ENCODE measurements at regions not wholly inside any gene's neighbourhood (a gene's known extent, or its start where the extent isn't known, plus 50 kb on each side); places are given as distances from the start of the nearest gene placed in this dataset.

GRCh38 chr19:31177246-31177645 lies 172.0 kb downstream of the TSHZ3 start:
- in situ Hi-C loops (cut with MboI; ENCODE audit: low pct_unique_long_range_greater_than_20kb, low sequenced_read_pairs, unreplicated experiment), result no loop called here
- DNase-seq (ENCODE audit: low spot score), result no peak
- TF ChIP-seq, protein P1, sequence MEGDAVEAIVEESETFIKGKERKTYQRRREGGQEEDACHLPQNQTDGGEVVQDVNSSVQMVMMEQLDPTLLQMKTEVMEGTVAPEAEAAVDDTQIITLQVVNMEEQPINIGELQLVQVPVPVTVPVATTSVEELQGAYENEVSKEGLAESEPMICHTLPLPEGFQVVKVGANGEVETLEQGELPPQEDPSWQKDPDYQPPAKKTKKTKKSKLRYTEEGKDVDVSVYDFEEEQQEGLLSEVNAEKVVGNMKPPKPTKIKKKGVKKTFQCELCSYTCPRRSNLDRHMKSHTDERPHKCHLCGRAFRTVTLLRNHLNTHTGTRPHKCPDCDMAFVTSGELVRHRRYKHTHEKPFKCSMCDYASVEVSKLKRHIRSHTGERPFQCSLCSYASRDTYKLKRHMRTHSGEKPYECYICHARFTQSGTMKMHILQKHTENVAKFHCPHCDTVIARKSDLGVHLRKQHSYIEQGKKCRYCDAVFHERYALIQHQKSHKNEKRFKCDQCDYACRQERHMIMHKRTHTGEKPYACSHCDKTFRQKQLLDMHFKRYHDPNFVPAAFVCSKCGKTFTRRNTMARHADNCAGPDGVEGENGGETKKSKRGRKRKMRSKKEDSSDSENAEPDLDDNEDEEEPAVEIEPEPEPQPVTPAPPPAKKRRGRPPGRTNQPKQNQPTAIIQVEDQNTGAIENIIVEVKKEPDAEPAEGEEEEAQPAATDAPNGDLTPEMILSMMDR (IDR thresholded peaks at IDR 0.05; ENCODE audit: extremely low read depth, insufficient read depth, missing control alignments), result no peak

DNA sequence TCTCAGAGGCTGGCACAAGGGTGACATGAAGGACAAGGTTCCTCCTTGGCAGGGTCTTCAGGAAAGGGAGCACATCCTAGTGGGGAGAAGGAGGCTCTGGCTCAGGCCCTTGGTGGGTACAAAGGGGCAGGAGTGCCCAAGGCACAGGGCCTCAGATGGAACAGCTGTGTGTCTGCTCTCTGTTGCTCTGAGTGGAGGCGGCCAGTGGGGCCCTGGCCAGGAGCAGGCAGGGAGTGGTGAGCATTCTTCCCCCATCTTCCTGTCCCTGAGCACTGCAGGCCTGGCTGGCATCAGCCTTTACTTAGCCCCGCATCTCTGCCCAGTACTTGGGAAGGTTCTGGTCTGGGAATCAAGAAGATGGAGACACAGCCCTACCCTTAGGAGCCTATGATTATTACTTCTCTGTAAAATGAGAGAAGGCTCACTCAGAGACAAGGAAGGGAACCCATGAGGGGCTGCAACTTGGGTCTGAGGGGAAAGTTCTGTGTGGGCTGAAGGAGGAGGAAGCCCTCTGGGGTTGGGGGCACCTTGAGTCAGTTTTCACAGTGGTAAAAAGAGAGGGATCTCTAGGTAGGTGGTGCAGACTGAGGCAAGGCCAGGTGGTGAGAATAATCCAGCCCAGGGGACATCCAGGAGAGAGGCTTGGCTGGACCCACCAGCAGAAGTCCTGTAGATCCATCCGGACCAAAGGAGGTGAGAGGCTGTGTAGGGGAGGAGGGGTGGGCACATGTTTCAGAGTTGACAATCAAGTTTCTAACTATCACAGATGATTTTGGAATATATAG lies 173.5 kb downstream of the TSHZ3 start:
- TF ChIP-seq, protein P1 (IDR thresholded peaks at IDR 0.05; ENCODE audit: extremely low read depth, insufficient read depth, missing control alignments), result no peak
- no peak for DNase-seq (ENCODE audit: low spot score)
- in situ Hi-C loops (cut with MboI; ENCODE audit: low pct_unique_long_range_greater_than_20kb, low sequenced_read_pairs, unreplicated experiment), result no loop called here

DNA sequence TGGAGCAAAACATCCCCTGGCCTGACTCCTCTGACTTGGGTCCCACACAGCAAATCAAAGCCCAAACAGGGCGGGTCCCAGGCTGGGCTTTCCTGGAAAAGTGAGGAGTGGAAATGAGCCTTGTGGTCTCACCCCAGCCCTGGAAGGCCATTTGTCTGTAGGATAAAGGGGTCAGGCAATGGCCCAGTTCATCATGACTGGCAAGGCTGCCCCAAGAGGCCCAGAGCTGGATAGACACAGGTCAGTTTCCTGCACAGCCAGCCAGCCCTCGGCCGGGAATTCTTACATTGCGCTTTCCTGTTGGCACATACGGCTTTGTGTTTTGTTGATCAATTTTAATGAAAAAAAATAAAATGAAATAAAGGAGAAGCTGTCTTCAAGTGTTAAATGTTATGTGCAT lies 174.3 kb downstream of the TSHZ3 start:
- no peak for DNase-seq (ENCODE audit: low spot score)
- in situ Hi-C loops (cut with MboI; ENCODE audit: low pct_unique_long_range_greater_than_20kb, low sequenced_read_pairs, unreplicated experiment), result no loop called here

GRCh38 chr19:31173991-31174390 lies 175.2 kb downstream of the TSHZ3 start:
- in situ Hi-C loops (cut with MboI; ENCODE audit: low pct_unique_long_range_greater_than_20kb, low sequenced_read_pairs, unreplicated experiment), result no loop called here
- TF ChIP-seq, protein P1 (IDR thresholded peaks at IDR 0.05; ENCODE audit: extremely low read depth, insufficient read depth, missing control alignments), result no peak
- no peak for DNase-seq (ENCODE audit: low spot score)

More for the DNA sequence above, 174.3 kb downstream of the TSHZ3 start:
- TF ChIP-seq, protein P1 (IDR thresholded peaks at IDR 0.05; ENCODE audit: extremely low read depth, insufficient read depth, missing control alignments), result no peak

GRCh38 chr19:31171936-31172335 lies 177.3 kb downstream of the TSHZ3 start:
- in situ Hi-C loops (cut with MboI; ENCODE audit: low pct_unique_long_range_greater_than_20kb, low sequenced_read_pairs, unreplicated experiment), result no loop called here
- no peak for DNase-seq (ENCODE audit: low spot score)
- TF ChIP-seq, protein P1 (IDR thresholded peaks at IDR 0.05; ENCODE audit: extremely low read depth, insufficient read depth, missing control alignments), result no peak

GRCh38 chr19:31170046-31170445 lies 179.2 kb downstream of the TSHZ3 start:
- no peak for DNase-seq (ENCODE audit: low spot score)
- in situ Hi-C loops (cut with MboI; ENCODE audit: low pct_unique_long_range_greater_than_20kb, low sequenced_read_pairs, unreplicated experiment), result no loop called here
- TF ChIP-seq, protein P1 (IDR thresholded peaks at IDR 0.05; ENCODE audit: extremely low read depth, insufficient read depth, missing control alignments), result no peak
